NCI-H2029 treated with DMSO at 0.1 percent for 48 hours (cell line): ENCODE measurements at regions not wholly inside any gene's neighbourhood (a gene's known extent, or its start where the extent isn't known, plus 50 kb on each side); places are given as distances from the start of the nearest gene placed in this dataset.
"Not testable (repeated sequence)": the region's sequence is repeated elsewhere in the genome, so short reads cannot be mapped to it uniquely, and the experiment has no call there.

ENCODE experiments used
- DNase-seq: peaks from one replicate; lab custom pipeline; 2025; lab: John Stamatoyannopoulos, UW

DNA sequence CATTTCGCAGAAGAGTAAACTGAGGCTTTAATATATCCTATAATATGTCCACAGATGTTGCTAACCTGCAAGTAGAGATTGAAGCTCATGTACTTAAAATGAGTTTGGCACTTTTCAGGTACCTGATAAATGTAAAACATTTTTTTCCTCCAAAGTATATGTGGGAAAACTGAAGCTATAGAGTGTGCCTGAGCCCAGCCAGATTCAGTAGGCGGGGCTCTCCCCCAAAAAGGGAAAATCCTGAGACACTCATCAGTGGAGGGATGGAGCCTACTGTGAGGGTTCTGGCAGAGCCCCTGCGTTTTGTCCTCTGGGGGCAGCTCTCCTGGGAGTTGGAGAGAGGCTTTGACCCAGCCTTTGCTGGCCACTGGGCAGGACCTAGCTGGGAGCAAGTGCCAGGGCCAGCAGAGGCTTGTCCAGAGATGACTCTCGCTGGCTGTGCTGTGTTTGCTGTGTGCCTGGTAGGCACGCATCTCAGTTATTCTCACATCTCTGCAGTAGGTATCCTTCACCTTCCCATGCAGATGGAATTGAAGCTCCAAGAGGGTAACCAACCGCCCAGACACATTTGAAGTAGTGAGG lies 81.1 kb upstream of the SPRY4 start:
- no peak for DNase-seq

DNA sequence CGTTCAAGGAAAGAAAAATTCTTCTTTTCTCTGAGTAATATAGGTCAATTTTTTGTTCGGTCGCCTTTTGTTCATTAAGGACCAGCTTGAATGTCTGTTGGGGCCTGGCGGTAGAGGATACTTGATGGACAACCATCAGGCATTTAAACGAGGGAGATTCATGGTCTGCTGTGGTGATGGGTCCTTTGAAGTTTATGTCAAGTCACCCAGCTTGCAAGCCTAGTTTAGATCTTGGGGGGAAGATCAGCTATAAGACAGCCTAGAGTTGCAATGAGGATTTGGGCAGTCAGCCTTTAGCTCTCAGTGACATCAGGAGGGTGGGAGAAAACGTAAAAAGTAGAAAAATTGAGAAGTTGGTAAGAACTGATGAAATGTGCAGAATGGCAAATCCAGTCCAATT lies 80.2 kb upstream of the SPRY4 start:
- no peak for DNase-seq

DNA sequence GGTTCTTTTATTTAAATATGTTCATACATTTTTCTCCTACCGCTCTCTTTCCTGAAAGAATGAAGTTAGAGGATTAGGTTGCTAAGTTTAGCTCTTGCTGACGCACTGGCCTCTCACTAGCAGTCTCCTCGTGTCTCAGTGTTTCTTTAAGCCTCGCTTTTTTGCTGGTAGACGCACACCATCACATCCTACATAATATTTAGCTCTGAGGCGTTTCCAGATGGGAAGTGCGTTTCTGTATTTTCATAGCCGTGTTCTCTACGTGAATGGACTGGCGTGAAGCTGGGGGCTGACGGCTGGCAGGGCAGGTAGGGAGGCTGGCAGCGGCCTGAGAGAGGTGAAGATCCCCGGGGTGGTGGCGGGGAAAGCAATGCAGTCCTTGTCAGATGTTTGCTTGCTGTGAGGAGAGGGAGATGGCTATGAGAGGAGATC lies 79.2 kb upstream of the SPRY4 start:
- DNase-seq = no peak

DNA sequence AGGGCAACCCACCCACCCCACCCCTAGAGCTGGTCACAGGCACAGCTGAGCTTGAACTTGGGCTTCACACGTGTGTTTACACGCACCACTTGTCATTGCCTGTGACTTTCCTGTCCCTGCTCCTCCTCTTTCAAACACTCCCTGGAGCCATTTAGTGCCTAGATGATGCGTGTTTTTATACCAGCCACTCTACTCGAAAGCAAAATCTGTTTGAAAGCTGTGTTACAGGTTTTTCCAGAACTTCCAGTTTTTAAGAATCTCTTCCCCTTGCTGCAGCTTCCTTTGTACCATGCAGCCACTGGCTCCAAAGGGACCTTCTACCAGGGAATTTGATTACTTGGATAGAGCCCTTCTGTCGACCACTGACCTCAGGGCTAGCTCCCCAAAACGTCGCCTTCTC lies 78.8 kb upstream of the SPRY4 start:
- peak; percentile 11 for DNase-seq

DNA sequence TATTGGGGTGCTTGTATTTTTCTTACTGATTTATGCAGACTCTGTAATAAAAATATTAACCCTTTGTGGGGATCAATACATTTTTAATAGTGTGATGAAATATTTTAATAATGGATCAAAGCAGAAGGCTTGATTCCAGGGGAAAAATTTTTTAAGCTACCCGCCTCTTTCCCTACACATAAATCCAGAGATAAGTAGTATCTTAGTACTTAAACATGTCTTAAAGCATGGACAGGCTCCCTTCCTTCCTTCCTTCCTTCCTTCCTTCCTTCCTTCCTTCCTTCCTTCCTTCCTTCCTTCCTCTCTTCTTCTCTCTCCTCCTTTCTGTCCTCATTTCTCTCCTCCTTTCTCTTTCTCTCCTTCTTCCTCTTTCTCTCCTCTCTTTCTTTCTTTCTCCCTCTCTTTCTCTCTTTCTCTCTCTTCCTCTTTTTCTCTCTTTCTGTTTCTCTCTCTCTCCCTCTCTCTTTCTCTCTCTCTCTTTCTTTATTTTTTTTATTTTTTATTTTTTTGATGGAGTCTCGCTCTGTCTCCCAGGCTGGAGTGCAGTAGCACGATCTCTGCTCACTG lies 78.0 kb upstream of the SPRY4 start:
- DNase-seq = no peak

DNA sequence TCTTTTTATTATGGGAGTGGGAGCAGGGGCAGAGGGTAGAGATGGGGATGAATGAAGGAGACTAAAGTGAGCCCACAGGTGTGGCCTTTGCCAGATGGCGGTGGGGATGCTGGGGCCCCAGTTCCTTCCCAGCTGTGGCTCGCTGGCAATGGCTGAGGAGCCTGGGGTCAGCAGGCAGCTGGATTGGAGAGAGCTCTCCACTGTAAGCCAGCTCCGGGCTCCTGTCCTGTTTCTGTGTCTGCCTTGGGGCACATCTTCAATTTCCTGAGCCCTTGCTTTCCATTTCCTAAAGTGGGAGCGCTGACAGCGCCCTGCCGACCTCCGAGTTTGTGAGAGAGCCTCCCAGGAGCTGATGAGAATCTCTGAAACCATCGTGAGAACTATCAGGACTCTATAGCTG lies 75.6 kb upstream of the SPRY4 start:
- DNase-seq = no peak

DNA sequence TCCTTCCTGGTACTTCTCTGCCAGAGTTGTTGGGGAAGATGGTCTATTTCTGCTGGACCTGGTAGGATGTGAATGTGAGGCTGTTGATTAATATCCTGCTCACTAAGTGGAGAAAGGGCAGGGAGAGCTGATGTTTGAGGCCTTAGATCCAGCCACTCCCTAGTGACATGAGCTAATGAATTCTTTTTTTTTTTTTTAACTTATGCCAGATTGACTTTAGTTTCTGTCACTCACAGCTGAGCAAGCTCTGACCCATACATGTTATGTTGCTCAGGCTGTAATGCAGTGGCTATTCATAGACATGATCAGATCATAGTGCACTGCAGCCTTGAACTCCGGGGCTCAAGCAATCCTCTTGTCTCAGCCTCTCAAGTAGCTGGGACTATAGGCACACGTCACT lies 75.1 kb upstream of the SPRY4 start:
- DNase-seq = no peak

DNA sequence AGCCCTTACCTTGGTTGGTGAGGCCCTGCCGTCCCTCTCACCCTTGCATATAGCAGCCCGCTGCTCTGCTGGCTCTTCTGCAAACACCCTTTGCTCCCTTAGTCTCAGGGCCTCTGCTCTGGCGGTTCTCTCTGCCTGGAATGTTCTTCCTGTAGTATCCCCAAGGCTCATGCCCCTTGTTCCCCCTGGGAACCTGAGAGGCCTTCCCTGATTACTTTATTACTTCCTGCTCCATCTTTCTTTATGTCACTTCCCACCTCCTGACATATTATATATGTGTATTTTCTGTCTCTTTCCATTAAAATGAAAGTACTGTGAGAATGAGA lies 73.9 kb upstream of the SPRY4 start:
- DNase-seq = no peak

DNA sequence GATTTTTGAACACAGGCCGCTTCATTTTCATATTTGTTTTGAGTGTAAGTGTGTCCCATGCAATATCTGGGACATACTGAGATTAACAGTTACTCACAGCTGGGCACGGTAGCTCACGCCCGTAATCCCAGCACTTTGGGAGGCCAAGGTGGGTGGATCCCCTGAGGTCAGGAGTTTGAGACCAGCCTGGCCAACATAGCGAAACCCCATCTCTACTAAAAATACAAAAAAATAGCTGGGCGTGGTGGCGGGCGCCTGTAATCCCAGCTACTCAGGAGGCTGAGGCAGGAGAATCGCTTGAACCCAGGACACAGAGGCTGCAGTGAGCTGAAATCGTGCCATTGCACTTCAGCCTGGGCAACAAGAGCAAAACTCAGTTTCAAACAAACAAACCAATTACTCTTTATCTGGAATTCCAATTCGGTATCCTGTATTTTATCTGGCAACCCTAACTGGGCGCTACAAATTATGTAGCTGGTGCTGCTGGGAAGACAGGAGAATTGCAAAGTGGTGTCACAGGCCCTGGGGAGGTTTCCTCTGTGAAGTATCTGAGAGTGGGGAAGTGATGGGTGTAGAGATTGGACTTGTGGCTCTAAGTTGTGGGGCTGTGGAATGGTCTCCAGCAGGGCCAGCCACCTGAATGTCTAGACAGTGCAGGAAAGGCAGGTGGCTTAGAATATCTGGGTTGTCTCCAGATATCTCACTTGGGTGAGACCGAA lies 73.3 kb upstream of the SPRY4 start:
- not testable (repeated sequence) for DNase-seq

DNA sequence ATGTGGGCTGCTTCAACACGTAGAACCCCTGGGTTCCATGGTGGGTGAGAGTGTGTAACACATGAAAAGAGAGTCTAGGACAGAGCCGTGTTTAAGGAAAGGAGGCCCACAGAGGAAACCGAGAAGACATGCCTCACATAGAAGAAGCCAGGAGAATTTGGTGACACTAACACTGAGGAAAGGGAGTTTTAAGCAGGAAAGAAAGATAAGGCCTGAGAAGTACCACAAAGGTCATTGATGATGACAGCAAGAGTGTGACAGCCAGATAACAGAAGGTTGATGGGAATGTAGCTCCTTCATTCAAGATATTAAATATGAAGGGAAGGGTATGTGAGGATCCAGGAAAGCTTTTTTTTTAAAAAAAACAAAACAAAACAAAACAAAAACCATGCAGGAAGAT lies 72.4 kb upstream of the SPRY4 start:
- no peak for DNase-seq

DNA sequence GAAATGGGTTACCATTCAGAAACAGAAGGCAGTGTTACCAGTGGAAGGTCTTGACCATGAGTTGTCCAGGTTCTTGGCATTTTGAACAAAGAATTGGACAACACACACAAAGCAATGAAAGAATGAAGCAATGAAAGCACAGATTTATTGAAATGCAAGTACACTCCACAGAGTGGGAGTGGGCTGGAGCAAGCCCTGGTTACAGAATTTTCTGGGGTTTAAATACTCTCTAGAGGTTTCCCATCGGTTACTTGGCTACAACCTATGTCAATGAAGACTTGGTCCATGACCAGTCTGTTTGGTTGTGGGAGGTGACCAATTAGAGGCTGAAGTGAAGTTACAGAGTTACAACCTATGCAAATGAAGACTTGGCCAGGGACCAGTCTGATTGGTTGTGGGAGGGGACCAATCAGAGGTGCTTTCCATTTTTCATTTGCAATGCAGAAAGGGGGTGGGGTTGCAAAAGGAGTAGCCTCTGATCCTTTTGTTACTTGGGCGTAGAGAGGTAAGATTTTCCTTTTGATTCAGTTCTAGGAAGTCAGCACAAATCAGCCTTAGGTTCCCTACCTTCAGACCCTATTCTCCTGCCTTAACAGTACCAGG lies 71.7 kb upstream of the SPRY4 start:
- no peak for DNase-seq

DNA sequence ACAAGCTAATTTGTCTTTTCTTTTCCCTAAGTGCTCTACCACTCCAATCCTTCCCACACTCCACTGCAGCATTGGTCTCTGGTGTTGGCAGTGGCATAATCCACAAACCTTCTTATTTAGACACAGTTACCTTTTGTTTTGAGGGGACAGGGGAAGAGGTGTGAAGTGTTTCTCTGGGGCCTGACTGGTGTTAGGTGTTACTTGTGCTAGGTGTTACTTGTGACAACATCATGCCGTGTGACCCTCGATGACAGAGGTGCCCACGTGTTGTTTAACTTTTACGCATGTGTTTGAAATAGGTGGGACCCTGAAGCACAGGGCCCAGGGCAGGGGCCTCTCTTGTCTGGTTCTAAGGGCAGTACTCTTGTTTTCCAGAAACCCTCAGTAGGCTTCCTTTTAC lies 70.5 kb upstream of the SPRY4 start:
- DNase-seq = no peak

DNA sequence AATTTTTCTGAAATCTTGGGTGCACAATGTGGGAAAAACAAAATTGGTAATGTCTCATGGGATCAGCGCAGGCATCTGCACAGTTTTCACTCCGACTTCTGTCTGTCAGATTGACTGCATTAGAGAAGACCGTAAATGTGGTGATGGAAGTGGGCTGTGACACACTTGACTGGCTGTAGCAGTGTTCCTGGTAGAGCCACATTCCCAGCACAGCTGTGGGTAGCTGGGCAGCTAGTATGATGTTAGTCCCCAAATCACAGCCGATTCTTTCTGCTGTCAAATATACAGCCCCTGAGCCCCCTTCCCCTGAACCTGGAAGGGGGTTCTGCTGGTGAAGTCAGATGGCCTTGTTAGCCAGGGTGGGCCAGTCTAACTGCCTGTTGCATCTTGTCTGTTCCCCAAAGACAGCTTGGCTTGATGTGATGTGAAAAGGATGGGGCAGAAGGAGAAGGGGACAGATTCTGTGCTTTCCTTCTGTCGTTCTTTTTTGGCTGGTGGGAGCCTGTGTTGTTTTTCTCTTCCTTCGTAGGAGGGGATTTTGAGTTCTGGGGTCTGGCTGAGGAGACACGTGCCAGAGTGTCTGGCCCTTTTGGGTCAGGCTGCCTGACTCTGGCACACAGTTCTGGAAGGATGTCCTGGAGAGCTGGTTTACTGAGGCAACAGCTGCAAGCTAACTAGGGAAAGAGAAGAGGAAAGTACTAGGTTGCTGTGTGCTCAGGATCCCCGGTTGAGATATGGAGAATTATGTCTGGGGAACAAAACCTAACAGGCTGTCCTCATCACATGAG lies 66.4 kb upstream of the SPRY4 start:
- no peak for DNase-seq

DNA sequence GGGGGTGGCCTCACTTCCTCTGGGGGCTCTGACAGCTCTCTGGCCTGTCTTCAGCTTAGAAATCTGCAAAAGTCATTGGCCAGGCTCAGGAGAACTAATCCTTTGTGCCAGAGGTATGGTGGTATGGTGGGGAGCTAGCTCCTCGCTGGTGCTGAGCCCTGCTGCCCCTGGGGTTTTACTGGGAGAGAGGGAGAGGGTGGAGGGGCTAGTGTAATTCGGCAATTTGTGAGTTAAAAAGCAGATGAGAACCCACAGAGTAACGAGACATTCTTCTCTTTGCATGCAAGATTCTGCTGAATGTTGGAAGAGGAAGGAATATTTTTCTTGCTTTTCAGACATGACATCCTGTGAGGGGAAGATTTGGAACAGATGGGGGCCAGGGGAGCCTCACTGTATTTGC lies 65.5 kb upstream of the SPRY4 start:
- DNase-seq = no peak

DNA sequence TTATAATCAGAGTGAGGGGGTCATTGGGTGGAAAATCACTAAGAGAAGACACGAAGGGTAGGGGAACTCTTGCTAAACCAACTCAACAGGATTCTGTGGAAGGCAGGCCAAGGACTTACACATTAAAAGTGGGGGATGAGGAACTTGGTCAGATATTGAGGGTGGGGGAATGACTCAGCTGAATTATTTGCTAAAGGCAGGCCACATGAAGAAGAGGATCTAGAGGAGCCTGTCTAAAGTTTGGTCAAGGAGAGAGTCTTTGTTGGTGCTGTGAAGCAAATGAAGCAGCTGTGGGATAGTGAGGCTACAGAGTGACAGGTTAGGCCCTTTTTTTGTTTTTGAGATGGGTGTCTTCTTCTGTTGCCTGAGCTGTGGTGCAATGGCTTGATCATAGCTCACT lies 63.9 kb upstream of the SPRY4 start:
- DNase-seq = no peak

DNA sequence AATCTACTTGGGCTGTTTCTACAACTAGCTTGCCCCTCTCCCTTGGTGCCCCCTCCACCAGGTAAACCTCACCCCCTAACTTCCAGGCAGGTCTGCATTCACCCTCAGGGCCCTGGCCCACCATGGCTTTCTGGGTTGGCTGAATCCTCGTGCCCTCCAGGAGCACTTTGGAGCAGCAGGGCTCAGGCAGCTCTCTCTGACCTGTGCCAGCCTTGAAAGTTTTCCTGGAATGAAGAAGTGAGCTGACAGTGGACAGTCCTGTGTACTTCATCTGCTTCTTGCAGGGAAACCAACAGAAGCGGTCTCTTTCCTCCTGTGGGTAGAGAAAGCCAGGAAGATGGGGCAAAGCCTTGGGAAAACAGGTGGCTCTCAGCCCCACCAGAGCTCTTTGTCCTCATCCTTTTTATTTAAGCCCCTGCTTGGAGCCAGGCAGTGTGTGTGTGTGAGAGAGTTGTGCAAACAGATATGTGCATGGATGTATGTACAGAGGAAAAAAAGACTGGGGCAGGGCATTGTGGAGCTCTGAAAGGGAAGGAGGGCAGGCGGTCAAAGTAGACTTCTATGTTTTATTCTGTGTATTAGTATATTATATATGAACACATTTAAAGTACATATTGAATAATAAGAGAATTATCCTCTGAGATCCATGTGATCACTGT lies 62.3 kb upstream of the SPRY4 start:
- DNase-seq = peak; percentile 49

DNA sequence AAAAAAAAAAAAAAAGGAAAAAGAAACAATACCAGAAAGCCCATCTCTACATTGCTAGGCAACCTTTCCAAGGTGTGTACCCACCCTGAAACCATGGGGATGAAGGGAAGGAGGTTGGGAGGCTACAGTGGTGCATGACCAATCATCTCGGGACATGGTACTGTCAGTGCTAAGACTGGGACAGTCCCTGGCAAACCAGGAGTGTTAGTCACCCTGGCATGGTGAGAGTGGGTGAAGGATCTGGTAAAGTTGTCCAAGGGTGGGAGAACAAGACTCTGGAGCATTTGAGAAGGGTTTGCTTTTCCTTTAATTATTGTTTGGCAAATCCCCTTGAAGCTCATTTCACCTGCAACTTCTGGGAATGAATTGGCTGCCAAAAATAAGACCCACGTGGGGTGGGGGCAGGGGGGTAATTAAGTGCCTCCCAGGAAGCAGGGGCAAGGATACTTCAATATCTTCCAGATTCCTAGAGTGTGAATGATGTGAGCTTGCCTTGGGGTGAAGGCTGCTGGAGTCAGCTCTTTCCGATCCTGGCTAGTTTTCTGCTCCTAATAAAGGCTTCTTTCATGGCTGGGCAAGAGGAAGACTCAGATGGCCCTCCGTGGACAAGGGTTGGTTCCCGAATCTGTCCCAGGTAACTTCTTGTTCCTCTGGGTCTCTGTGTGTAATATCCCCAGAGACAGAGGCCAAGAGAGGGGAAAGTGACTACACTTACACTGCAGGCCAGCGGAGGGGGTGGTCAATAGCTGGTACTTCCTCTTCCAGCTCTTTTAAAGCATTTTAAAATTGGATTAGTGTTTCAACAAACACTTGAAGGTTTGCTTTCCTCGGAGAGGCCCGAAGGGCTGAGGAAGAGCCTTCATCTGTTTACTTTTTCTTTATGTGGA lies 61.6 kb upstream of the SPRY4 start:
- peak; percentile 75 for DNase-seq

DNA sequence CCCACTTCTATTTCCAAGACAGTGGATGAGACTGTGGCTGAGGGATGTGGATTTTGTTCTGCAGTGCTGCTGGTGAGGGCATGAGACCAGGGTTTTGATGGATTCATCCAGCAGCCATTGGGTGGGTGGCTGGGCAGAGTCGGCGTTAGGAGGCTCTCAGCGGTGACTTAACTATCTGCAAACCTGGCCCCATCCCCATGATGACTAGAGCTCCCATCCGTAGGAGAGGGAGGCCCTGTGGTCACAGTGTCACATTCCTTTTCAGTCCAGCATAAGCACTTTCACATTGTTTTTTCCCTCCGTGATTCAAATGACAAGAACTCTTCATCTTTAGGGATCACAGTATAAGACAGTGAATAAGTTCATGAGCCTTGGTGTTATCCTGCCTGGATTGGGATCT lies 60.4 kb upstream of the SPRY4 start:
- DNase-seq = no peak

DNA sequence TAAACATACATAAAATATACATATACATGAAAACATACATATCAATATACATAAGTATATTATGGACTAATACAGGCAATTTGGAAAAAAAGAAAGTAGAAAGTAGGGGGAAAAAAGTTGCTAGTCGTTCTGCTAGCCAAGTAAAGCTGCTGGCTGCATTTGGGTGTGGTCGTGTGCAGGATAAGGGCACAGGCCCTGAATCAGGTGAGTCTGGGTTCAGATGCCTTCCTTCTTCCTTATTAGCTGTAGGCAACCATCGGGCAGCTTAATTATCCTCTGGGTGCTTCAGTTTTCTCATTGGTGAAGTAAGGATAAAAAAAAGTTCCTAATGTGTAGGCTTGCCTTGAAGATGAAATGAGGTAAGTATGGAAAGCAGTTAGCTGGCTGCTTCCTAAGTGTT lies 59.2 kb upstream of the SPRY4 start:
- DNase-seq = no peak

DNA sequence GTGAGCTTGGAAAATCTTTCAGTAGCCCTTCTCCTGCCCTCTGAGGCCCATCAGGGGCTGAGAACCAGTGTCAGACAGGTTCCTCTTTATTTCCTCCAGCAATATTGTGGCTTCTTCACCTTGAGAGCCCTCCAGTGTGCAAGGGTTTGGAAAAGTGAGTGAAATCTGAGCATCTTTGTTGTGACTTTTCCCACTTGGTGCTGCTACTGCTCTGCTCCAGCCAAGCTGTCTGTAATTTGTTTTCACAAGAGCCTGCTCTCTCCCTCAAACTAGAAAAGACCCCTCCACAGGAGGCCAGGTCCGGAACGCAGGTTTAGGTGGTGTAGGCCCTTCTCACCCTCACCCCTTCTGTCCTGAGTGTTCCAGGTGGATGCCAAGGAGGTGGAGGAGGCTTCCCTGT lies 57.4 kb upstream of the SPRY4 start:
- DNase-seq = no peak
